Activated CD4-positive, alpha-beta memory T cell treated with anti-CD3 and anti-CD28 coated beads for 36 hours (primary cell): ENCODE measurements at regions not wholly inside any gene's neighbourhood (a gene's known extent, or its start where the extent isn't known, plus 50 kb on each side); places are given as distances from the start of the nearest gene placed in this dataset.

Experiments used
- CTCF ChIA-PET: fragments of 350-600 bp; sonication (Branson Sonifier 250); formaldehyde crosslinking; loops from one replicate; lab custom pipeline; 2021; ENCODE audit warnings: antibody characterized with exemption, inconsistent platforms; lab: Charles Lee
- POLR2A ChIA-PET: fragments of 350-600 bp; sonication (Branson Sonifier 250); formaldehyde crosslinking; loops from one replicate; lab custom pipeline; 2021; ENCODE audit warnings: antibody characterized with exemption; lab: Charles Lee
- DNase-seq: peaks from one replicate; pipeline ENCODE4 v3.0.0-alpha.2; 2020
- H3K27ac Mint-ChIP-seq: one replicate; pipeline ENCODE4 v1.8.0; 2021; ENCODE audit warnings: mixed read lengths
- H3K27me3 Mint-ChIP-seq: one replicate; pipeline ENCODE4 v1.8.0; 2021; ENCODE audit warnings: mixed read lengths
- H3K36me3 Mint-ChIP-seq: one replicate; pipeline ENCODE4 v1.8.0; 2021; ENCODE audit warnings: mixed read lengths
- H3K4me1 Mint-ChIP-seq: one replicate; pipeline ENCODE4 v1.8.0; 2021; ENCODE audit warnings: low read depth, mixed read lengths
- H3K4me3 Mint-ChIP-seq: one replicate; pipeline ENCODE4 v1.8.0; 2021; ENCODE audit warnings: mild to moderate bottlenecking, mixed read lengths
- H3K9me3 Mint-ChIP-seq: one replicate; pipeline ENCODE4 v1.8.0; 2021; ENCODE audit warnings: mixed read lengths
- intact Hi-C: fragments of 100-400 bp; cut with micrococcal nuclease; formaldehyde crosslinking; loops from one replicate; pipeline ENCODE4 v1.15.1; 2023

DNA sequence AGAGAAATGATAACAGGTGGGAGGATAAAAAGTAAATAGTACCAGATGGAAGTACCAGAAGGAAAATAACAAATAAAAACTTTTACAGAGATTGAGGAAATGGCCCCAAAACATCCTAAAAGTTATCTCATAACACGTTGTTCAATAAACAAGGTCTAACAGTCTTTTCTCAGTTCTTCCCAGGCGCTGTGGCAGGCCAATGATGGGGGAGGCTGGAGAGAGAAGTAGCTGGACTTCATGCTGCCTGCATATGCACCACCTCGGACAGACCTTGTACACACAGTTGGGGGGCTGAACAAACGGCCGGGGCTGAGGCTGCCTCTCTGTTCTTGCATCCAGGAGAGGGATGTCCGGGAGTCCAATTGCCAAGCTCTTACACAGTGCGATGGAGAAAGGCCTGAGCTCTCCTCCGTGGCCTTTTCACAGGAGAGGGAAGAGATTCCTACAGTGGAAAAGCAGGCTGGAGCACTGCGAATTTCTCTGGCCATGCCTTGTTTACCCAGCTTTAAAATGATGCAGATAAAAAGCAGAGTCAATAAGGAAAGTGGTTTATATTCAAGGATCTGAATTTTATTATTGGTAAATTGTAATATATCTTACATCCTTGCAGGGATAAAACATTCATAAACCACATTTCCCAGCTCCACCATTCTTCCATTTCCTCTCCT is 109.8 kb downstream of the PHLDA1 start:
- Mint-ChIP-seq H3K4me1 (peaks cover 14% of the 10 kb centered on the region), H3K9me3 (peaks cover 28% of the 10 kb centered on the region), H3K27me3 (peaks cover 7% of the 10 kb centered on the region), H3K4me3 (no peak overlapping the region), H3K36me3 (peaks cover 10% of the 10 kb centered on the region), H3K27ac (no peak overlapping the region)
- POLR2A ChIA-PET = no interaction called here
- CTCF ChIA-PET = interaction anchor here (0.9 to 1.3 kb wide), 4 partner anchors 105 to 437 kb away, joined by 3 to 4 read pairs (median 4); partner anchors contain the start of gene PHLDA1
- no peak for DNase-seq
- intact Hi-C loops = no loop called here

GRCh38 chr12:75917715-75918114 is 113.9 kb downstream of the PHLDA1 start:
- DNase-seq = no peak
- Mint-ChIP-seq H3K36me3 (no peaks in the 10 kb centered on the region), H3K4me3 (no peak overlapping the region), H3K27ac (no peak overlapping the region), H3K4me1 (peaks cover 26% of the 10 kb centered on the region), H3K27me3 (peaks cover 1% of the 10 kb centered on the region), H3K9me3 (no peaks in the 10 kb centered on the region)
- intact Hi-C loops = no loop called here
- ChIA-PET POLR2A (no interaction called here), CTCF (no interaction called here)

GRCh38 chr12:75917083-75917482 is 114.5 kb downstream of the PHLDA1 start:
- no peaks in the 10 kb centered on the region for H3K27me3 Mint-ChIP-seq
- H3K4me1 Mint-ChIP-seq = peaks cover 24% of the 10 kb centered on the region
- H3K36me3 Mint-ChIP-seq = no peaks in the 10 kb centered on the region
- no peak overlapping the region for H3K4me3 Mint-ChIP-seq
- ChIA-PET CTCF (no interaction called here), POLR2A (no interaction called here)
- H3K9me3 Mint-ChIP-seq = no peaks in the 10 kb centered on the region
- intact Hi-C loops = no loop called here
- no peak overlapping the region for H3K27ac Mint-ChIP-seq
- no peak for DNase-seq

- intact Hi-C loops = loop anchor here (1.0 kb wide), 6 partner anchors 21 to 118 kb away; partner anchors contain the start of gene PHLDA1
- ChIA-PET CTCF (interaction anchor here (0.7 to 1.0 kb wide), 2 partner anchors 108 to 429 kb away, joined by 3 read pairs; no protein-coding TSS in a partner anchor), POLR2A (interaction anchor here (0.6 to 1.9 kb wide), 4 partner anchors 10 to 352 kb away, joined by 3 to 9 read pairs (median 4); no protein-coding TSS in a partner anchor)
- peak; percentile 73 for DNase-seq
- Mint-ChIP-seq H3K4me1 (peaks cover 28% of the 10 kb centered on the region), H3K4me3 (no peak overlapping the region), H3K9me3 (no peaks in the 10 kb centered on the region), H3K27me3 (no peaks in the 10 kb centered on the region), H3K27ac (peak overlapping the region; percentile 9), H3K36me3 (no peaks in the 10 kb centered on the region)
Observed at GRCh38 chr12:75913502-75914351, 117.8 kb downstream of the PHLDA1 start.

GRCh38 chr12:75909714-75910656 is 121.6 kb downstream of the PHLDA1 start:
- CTCF ChIA-PET = no interaction called here
- H3K27ac Mint-ChIP-seq = no peak overlapping the region
- H3K9me3 Mint-ChIP-seq = no peaks in the 10 kb centered on the region
- peaks cover 18% of the 10 kb centered on the region for H3K4me1 Mint-ChIP-seq
- no peak overlapping the region for H3K4me3 Mint-ChIP-seq
- no peak for DNase-seq
- intact Hi-C loops = no loop called here
- H3K27me3 Mint-ChIP-seq = no peaks in the 10 kb centered on the region
- no peaks in the 10 kb centered on the region for H3K36me3 Mint-ChIP-seq
- POLR2A ChIA-PET = no interaction called here

DNA sequence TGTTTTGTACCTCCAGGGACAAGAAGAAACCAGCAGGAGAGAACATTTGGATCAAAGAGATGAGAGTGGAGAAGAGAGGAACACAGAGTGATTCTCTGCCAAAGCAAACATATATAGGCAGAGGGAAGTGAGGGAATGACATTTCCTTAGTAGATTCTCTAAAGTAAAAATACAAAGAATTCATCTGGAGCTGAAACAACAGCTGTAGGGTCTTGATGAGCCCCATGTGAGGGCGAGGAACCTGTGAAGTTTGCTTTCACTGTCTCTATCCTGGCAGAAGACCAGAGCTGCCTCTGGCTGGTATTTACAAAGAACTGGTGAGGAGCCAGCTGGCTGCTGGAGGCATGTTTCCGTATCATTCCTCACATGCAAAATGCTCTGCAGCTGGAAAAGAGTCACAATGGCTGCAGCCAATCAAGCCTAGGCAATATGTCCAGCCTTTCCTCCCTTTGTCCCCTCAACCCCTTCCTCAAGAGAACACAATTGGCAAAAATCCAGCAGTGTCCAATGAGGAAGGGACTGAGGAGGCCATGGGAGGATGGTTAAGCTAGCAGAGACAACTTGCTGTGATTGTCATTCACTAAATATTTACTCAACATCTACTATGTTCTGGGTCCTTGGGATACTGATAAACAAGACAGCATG is 122.5 kb downstream of the PHLDA1 start:
- H3K9me3 Mint-ChIP-seq = no peaks in the 10 kb centered on the region
- H3K4me1 Mint-ChIP-seq = peaks cover 16% of the 10 kb centered on the region
- H3K27ac Mint-ChIP-seq = no peak overlapping the region
- POLR2A ChIA-PET = no interaction called here
- no peak overlapping the region for H3K4me3 Mint-ChIP-seq
- CTCF ChIA-PET = no interaction called here
- DNase-seq = no peak
- no peaks in the 10 kb centered on the region for H3K36me3 Mint-ChIP-seq
- intact Hi-C loops = no loop called here
- no peaks in the 10 kb centered on the region for H3K27me3 Mint-ChIP-seq

DNA sequence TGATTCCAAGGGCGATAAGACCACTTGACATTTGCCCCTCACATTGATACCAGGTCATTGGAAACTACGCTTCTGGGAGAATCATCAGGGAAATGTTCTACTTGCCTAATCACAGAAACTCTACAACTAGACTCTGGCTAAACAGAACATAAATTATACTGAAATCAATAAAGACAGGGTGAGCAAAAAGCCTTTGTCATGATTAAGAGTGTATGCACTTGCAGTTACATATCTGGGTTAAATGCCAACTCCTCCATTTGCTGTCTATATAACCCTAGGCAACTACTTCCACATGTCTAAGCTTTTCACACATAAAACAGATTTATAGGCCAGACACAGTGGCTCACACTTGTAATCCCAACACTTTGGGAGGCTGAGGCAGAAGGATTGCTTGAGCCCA is 125.7 kb downstream of the PHLDA1 start:
- Mint-ChIP-seq H3K4me1 (peaks cover 3% of the 10 kb centered on the region), H3K27ac (no peak overlapping the region), H3K4me3 (no peak overlapping the region), H3K9me3 (no peaks in the 10 kb centered on the region), H3K36me3 (no peaks in the 10 kb centered on the region), H3K27me3 (no peaks in the 10 kb centered on the region)
- POLR2A ChIA-PET = no interaction called here
- CTCF ChIA-PET = no interaction called here
- intact Hi-C loops = no loop called here
- DNase-seq = no peak

- DNase-seq = no peak
- no peaks in the 10 kb centered on the region for H3K27me3 Mint-ChIP-seq
- POLR2A ChIA-PET = no interaction called here
- no peaks in the 10 kb centered on the region for H3K4me1 Mint-ChIP-seq
- CTCF ChIA-PET = interaction anchor here (0.8 kb wide), 1 partner anchor 121 kb away, joined by 3 read pairs; no protein-coding TSS in a partner anchor
- no peaks in the 10 kb centered on the region for H3K9me3 Mint-ChIP-seq
- intact Hi-C loops = no loop called here
- no peak overlapping the region for H3K27ac Mint-ChIP-seq
- no peaks in the 10 kb centered on the region for H3K36me3 Mint-ChIP-seq
- no peak overlapping the region for H3K4me3 Mint-ChIP-seq
Observed at GRCh38 chr12:75900781-75901254, 130.8 kb downstream of the PHLDA1 start.

DNA sequence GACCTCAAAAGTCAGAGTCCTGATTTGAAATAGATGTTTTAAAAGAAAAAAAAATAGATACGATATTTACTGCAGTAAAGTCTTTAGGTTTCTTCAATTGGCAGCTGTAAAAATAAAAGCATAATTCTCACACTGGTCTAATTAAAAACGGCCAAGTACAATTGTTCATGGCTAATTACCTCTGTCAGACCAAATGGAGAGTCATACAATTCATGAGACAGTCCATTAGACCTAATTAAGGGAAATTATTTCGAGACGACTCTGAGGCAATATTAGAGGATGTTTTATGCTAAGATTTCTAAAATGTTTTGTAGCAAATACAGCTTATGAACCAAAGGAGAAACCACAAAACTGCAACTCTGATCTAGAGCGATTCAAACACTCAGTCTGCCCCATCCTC is 131.3 kb downstream of the PHLDA1 start:
- POLR2A ChIA-PET = no interaction called here
- H3K4me3 Mint-ChIP-seq = no peak overlapping the region
- no peaks in the 10 kb centered on the region for H3K9me3 Mint-ChIP-seq
- no peaks in the 10 kb centered on the region for H3K27me3 Mint-ChIP-seq
- no peak for DNase-seq
- H3K27ac Mint-ChIP-seq = no peak overlapping the region
- CTCF ChIA-PET = interaction anchor here (0.8 kb wide), 1 partner anchor 121 kb away, joined by 3 read pairs; no protein-coding TSS in a partner anchor
- intact Hi-C loops = no loop called here
- H3K36me3 Mint-ChIP-seq = no peaks in the 10 kb centered on the region
- no peaks in the 10 kb centered on the region for H3K4me1 Mint-ChIP-seq

DNA sequence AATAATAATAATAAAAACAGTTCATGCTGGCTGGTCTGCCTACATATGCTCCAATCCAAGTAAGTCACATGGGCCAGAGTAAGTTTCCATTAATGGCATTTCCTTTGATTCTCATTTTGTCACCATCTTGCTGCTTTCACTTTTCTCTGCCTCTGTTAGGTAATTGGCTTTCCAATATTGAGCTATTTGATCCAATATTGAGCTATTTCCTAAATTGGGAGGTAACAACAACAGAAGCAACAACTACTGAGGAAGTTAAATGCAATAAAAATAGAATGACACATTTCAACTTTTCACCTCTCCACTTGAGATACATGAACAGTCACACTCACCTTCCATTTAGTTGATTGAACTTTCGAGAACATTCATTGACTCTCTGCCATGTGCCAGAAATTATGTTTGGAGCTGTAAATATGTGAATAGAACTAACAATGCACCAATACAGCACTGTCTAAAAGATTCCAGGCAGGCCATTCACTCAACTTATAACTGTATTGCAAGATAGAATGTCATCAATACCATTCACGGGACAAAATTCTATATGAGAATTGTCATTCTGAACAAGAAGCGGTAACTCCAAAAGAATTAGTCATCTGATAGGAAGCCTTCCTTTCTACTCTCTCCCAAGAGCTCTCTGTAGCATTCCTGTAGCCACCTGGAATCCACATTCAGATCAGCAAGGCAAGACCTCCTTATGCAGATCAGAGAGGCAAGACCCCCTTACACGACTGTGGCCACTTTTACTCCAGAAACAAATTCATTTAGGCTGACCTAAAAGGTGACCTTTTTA is 136.4 kb downstream of the PHLDA1 start:
- Mint-ChIP-seq H3K27ac (no peak overlapping the region), H3K27me3 (peaks cover 6% of the 10 kb centered on the region), H3K9me3 (no peaks in the 10 kb centered on the region), H3K36me3 (no peaks in the 10 kb centered on the region), H3K4me1 (no peaks in the 10 kb centered on the region), H3K4me3 (no peak overlapping the region)
- ChIA-PET POLR2A (no interaction called here), CTCF (no interaction called here)
- intact Hi-C loops = no loop called here
- no peak for DNase-seq

DNA sequence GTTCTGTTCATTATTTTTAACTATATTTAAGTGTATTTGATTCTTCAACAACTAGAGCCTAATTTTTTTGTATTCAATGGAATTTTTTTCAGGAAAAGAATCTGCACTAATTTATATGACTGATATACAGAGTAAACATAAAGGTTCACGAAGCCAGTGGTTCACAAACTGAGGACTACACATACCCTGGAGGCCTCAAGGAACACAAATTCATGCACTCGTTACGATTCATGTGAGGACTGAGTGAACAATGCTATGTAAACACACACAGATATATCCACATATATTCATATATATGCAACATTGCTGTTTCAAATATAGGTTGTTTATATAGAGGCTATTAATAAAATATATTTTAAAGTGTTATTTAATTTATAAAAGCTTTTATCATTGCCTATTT is 137.8 kb downstream of the PHLDA1 start:
- no peaks in the 10 kb centered on the region for H3K36me3 Mint-ChIP-seq
- CTCF ChIA-PET = no interaction called here
- DNase-seq = no peak

More for the DNA sequence above, 137.8 kb downstream of the PHLDA1 start:
- no peak overlapping the region for H3K4me3 Mint-ChIP-seq
- no peaks in the 10 kb centered on the region for H3K4me1 Mint-ChIP-seq
- POLR2A ChIA-PET = no interaction called here
- H3K27me3 Mint-ChIP-seq = peaks cover 10% of the 10 kb centered on the region
- intact Hi-C loops = no loop called here
- H3K9me3 Mint-ChIP-seq = no peaks in the 10 kb centered on the region
- no peak overlapping the region for H3K27ac Mint-ChIP-seq
